Peyer's patch (tissue), 4 donors: ENCODE measurements at regions not wholly inside any gene's neighbourhood (a gene's known extent, or its start where the extent isn't known, plus 50 kb on each side); places are given as distances from the start of the nearest gene placed in this dataset.

ENCODE experiments used
- POLR2A ChIP-seq, 2 donors: fragments of 450-650 bp; IDR thresholded peaks; one replicate each; pipeline ENCODE4 v1.5.1; 2017; ENCODE audit warnings: antibody characterized with exemption in 2 of 2, mild to moderate bottlenecking in 2 of 2, moderate library complexity in 2 of 2
- TF ChIP-seq, protein P1 (sequence below), 6 experiments: fragments of 450-650 bp in 4 of 6; fragments of 200-600 bp in 2 of 6; sonication (generic) in 1 of 6; IDR thresholded peaks; one replicate each; pipeline ENCODE4 v1.5.1; 2017 to 2019; ENCODE audit warnings: antibody characterized with exemption in 6 of 6, mild to moderate bottlenecking in 3 of 6, moderate library complexity in 1 of 6

- TF ChIP-seq POLR2A (IDR thresholded peaks at IDR 0.05) = no peak
- TF ChIP-seq, protein P1, sequence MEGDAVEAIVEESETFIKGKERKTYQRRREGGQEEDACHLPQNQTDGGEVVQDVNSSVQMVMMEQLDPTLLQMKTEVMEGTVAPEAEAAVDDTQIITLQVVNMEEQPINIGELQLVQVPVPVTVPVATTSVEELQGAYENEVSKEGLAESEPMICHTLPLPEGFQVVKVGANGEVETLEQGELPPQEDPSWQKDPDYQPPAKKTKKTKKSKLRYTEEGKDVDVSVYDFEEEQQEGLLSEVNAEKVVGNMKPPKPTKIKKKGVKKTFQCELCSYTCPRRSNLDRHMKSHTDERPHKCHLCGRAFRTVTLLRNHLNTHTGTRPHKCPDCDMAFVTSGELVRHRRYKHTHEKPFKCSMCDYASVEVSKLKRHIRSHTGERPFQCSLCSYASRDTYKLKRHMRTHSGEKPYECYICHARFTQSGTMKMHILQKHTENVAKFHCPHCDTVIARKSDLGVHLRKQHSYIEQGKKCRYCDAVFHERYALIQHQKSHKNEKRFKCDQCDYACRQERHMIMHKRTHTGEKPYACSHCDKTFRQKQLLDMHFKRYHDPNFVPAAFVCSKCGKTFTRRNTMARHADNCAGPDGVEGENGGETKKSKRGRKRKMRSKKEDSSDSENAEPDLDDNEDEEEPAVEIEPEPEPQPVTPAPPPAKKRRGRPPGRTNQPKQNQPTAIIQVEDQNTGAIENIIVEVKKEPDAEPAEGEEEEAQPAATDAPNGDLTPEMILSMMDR (IDR thresholded peaks at IDR 0.05) = no peak
Observed at GRCh38 chr4:163920426-163920825, 425.9 kb downstream of the TMA16 start.
